H1 (cell line): ENCODE measurements at regions not wholly inside any gene's neighbourhood (a gene's known extent, or its start where the extent isn't known, plus 50 kb on each side); places are given as distances from the start of the nearest gene placed in this dataset.

Source experiments
- microRNA counts: library from miRNA; unstranded; fragments of <30 nt; microRNA quantifications from one replicate; lab custom pipeline; 2015

MicroRNAs encoded in the stretch of these regions (microRNA counts, 767-probe panel; counts per million panel counts)
- 879 counts per million, percentile 95 among the panel's probes with 10 or more counts for microRNA hsa-miR-146a-5p (lab: Ali Mortazavi, UCI)
